Lower leg skin (tissue), 3 donors: ENCODE measurements at regions not wholly inside any gene's neighbourhood (a gene's known extent, or its start where the extent isn't known, plus 50 kb on each side); places are given as distances from the start of the nearest gene placed in this dataset.

Source experiments
- POLR2A ChIP-seq, 2 donors: fragments of 450-650 bp; IDR thresholded peaks; one replicate each; pipeline ENCODE4 v1.6.1; 2016 to 2017; ENCODE audit warnings: antibody characterized with exemption in 2 of 2, mild to moderate bottlenecking in 1 of 2, moderate library complexity in 1 of 2
- TF ChIP-seq, protein P1 (sequence below), 3 donors: fragments of 450-650 bp; IDR thresholded peaks; one replicate each; pipeline ENCODE4 v1.5.1; 2016; ENCODE audit warnings: antibody characterized with exemption in 3 of 3, mild to moderate bottlenecking in 3 of 3, moderate library complexity in 2 of 3

DNA sequence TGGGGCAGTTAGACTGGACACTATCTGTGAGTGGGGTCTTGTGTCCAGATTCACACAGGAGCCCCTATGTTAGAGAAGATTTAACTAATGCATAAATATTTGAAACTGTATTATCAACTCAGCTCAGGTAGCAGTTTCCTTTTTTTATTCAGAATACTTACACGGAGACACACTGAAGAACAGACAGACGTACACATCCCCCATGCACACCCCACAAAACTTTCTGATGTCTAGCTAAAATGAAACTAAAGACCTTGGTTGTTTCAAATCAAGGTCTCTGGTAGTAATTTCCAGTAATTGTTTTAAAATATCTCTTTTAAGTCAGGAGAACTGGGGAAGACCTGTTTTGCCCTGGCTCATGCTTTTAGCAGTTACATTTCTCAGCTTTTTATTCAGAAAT, 55.7 kb upstream of the PRKCQ start:
- TF ChIP-seq, protein P1, sequence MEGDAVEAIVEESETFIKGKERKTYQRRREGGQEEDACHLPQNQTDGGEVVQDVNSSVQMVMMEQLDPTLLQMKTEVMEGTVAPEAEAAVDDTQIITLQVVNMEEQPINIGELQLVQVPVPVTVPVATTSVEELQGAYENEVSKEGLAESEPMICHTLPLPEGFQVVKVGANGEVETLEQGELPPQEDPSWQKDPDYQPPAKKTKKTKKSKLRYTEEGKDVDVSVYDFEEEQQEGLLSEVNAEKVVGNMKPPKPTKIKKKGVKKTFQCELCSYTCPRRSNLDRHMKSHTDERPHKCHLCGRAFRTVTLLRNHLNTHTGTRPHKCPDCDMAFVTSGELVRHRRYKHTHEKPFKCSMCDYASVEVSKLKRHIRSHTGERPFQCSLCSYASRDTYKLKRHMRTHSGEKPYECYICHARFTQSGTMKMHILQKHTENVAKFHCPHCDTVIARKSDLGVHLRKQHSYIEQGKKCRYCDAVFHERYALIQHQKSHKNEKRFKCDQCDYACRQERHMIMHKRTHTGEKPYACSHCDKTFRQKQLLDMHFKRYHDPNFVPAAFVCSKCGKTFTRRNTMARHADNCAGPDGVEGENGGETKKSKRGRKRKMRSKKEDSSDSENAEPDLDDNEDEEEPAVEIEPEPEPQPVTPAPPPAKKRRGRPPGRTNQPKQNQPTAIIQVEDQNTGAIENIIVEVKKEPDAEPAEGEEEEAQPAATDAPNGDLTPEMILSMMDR (IDR thresholded peaks at IDR 0.05): no peak
- TF ChIP-seq POLR2A (IDR thresholded peaks at IDR 0.05): no peak
